ENCODE measurements at regions not wholly inside any gene's neighbourhood (a gene's known extent, or its start where the extent isn't known, plus 50 kb on each side); places are given as distances from the start of the nearest gene placed in this dataset.

- TF ChIP-seq, protein P1, sequence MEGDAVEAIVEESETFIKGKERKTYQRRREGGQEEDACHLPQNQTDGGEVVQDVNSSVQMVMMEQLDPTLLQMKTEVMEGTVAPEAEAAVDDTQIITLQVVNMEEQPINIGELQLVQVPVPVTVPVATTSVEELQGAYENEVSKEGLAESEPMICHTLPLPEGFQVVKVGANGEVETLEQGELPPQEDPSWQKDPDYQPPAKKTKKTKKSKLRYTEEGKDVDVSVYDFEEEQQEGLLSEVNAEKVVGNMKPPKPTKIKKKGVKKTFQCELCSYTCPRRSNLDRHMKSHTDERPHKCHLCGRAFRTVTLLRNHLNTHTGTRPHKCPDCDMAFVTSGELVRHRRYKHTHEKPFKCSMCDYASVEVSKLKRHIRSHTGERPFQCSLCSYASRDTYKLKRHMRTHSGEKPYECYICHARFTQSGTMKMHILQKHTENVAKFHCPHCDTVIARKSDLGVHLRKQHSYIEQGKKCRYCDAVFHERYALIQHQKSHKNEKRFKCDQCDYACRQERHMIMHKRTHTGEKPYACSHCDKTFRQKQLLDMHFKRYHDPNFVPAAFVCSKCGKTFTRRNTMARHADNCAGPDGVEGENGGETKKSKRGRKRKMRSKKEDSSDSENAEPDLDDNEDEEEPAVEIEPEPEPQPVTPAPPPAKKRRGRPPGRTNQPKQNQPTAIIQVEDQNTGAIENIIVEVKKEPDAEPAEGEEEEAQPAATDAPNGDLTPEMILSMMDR (IDR thresholded peaks at IDR 0.05): no peak
- no peak for TF ChIP-seq POLR2A (IDR thresholded peaks at IDR 0.05)
Observed at GRCh38 chr16:66085651-66086050, 280.8 kb upstream of the CDH5 start.

Measured in Peyer's patch (tissue), 4 donors.